ENCODE measurements at regions not wholly inside any gene's neighbourhood (a gene's known extent, or its start where the extent isn't known, plus 50 kb on each side); places are given as distances from the start of the nearest gene placed in this dataset.

DNA sequence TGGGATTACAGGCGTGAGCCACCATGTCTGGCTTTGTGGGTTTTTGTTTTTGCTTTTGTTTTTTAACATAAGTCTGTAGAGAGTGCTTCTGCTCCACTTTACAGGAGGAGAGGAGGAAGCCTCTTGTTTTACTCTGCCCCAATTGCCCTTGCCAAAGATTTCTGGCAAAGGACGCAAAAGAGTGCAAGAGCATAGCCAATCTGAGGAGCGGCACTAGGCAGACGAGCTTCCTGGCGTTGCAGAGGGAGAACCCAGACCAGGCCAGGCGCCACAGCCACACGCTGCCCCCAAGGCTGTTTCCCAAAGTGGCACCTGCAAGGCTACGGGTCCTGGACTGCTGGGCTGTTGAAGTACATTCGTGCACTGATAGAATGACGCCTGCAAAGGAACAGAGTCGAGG lies 96.2 kb downstream of the BBS10 start:
- DNase-seq (ENCODE audit: low read depth in 1 of 2, low spot score in 1 of 2) = no peak
- TF ChIP-seq JUND (IDR thresholded peaks at IDR 0.05; ENCODE audit: low read depth) = no peak
- in situ Hi-C loops (cut with HindIII; ENCODE audit: low pct_unique_long_range_greater_than_20kb, low sequenced_read_pairs) = no loop called here

GRCh38 chr12:76250256-76250655 lies 98.0 kb downstream of the BBS10 start:
- in situ Hi-C loops (cut with HindIII; ENCODE audit: low pct_unique_long_range_greater_than_20kb, low sequenced_read_pairs) = no loop called here
- no peak for DNase-seq (ENCODE audit: low read depth in 1 of 2, low spot score in 1 of 2)
- no peak for TF ChIP-seq JUND (IDR thresholded peaks at IDR 0.05; ENCODE audit: low read depth)

GRCh38 chr12:76249501-76249900 lies 98.7 kb downstream of the BBS10 start:
- no peak for DNase-seq (ENCODE audit: low read depth in 1 of 2, low spot score in 1 of 2)
- in situ Hi-C loops (cut with HindIII; ENCODE audit: low pct_unique_long_range_greater_than_20kb, low sequenced_read_pairs) = no loop called here
- TF ChIP-seq JUND (IDR thresholded peaks at IDR 0.05; ENCODE audit: low read depth) = no peak

- TF ChIP-seq JUND (IDR thresholded peaks at IDR 0.05; ENCODE audit: low read depth) = no peak
- no peak for DNase-seq (ENCODE audit: low read depth in 1 of 2, low spot score in 1 of 2)
Measured at GRCh38 chr12:76247992-76248391, 100.2 kb downstream of the BBS10 start.

GRCh38 chr12:76247026-76247646 lies 101.1 kb downstream of the BBS10 start:
- in situ Hi-C loops (cut with HindIII; ENCODE audit: low pct_unique_long_range_greater_than_20kb, low sequenced_read_pairs) = no loop called here
- no peak for DNase-seq (ENCODE audit: low read depth in 1 of 2, low spot score in 1 of 2)
- no peak for TF ChIP-seq JUND (IDR thresholded peaks at IDR 0.05; ENCODE audit: low read depth)

More at GRCh38 chr12:76247992-76248391, 100.2 kb downstream of the BBS10 start:
- in situ Hi-C loops (cut with HindIII; ENCODE audit: low pct_unique_long_range_greater_than_20kb, low sequenced_read_pairs) = no loop called here

DNA sequence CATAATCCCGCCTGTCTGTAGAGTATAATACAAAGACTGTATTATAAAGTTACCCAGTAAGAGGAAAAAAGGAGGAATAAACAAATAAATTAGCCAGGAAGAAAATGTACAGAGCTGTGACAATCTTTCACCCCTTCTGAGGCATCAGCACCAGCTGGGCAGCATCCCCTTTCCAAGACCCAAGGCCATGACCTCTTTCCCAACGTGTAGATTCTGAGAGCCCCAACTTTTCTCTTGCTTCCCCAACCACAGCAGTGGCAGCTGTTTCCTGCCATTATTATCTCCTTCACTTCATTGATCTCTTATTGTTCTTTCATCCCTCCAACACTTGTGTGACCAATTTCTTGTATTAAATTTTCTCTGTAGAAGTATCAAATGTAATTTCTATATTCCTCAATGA lies 101.6 kb downstream of the BBS10 start:
- TF ChIP-seq JUND (IDR thresholded peaks at IDR 0.05; ENCODE audit: low read depth) = no peak
- no peak for DNase-seq (ENCODE audit: low read depth in 1 of 2, low spot score in 1 of 2)
- in situ Hi-C loops (cut with HindIII; ENCODE audit: low pct_unique_long_range_greater_than_20kb, low sequenced_read_pairs) = no loop called here

- no peak for DNase-seq (ENCODE audit: low read depth in 1 of 2, low spot score in 1 of 2)
- no peak for TF ChIP-seq JUND (IDR thresholded peaks at IDR 0.05; ENCODE audit: low read depth)
- in situ Hi-C loops (cut with HindIII; ENCODE audit: low pct_unique_long_range_greater_than_20kb, low sequenced_read_pairs) = no loop called here
Measured at GRCh38 chr12:76244300-76244699, 103.9 kb downstream of the BBS10 start.

DNA sequence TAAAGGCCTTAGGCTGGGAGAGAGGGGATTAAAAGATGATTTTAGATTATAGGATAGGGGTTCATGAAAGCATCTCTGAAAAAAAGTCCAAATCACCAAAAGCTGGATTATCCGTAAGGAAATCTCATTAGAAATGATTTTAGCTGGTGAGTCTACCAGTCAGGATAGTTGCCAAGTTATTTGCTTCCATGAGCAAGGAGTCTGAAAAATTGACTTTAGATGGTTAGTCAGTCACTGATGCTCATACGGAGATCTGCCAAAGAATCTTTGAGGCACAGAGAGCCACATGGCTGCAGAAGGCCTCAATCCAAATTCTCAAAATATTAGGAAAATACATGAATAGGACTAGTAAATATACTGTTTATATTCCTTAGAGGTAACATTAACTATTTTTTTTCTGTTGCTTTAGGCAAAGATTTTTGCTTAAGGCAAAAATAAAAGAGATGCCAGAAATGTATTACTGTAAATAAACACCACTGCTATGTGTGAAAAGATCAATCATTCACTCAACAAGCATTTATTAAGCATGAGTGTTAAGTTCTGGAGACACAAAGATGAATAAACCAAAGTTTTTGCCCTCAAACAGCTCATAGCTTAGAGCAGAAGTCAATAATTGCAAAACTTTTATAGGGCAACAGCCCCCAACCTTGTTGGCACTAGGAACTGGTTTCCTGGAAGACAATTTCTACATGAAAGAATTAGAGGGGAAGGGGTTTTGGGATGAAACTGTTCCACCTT lies 105.2 kb downstream of the BBS10 start:
- no peak for TF ChIP-seq JUND (IDR thresholded peaks at IDR 0.05; ENCODE audit: low read depth)
- DNase-seq (ENCODE audit: low read depth in 1 of 2, low spot score in 1 of 2) = no peak
- in situ Hi-C loops (cut with HindIII; ENCODE audit: low pct_unique_long_range_greater_than_20kb, low sequenced_read_pairs) = no loop called here

DNA sequence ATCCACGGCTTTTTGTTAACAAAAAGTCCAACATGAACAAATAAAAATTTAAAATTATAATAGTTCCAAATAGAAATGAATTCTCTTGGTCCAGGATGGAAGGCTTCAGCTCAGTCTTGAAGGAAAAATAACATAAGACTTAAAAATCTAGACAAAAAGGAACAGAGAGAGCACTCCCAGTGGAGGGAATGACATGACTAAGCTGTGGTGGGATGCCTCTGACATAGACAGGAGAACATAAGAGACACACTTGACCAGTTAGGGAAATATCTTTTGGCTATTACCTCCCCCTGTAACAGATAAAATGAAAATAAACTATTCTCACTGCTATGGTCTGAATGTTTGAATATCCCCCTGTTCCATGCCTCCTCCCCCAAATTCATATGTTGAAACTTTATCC lies 106.8 kb downstream of the BBS10 start:
- TF ChIP-seq JUND (IDR thresholded peaks at IDR 0.05; ENCODE audit: low read depth) = no peak
- no peak for DNase-seq (ENCODE audit: low read depth in 1 of 2, low spot score in 1 of 2)
- in situ Hi-C loops (cut with HindIII; ENCODE audit: low pct_unique_long_range_greater_than_20kb, low sequenced_read_pairs) = no loop called here

DNA sequence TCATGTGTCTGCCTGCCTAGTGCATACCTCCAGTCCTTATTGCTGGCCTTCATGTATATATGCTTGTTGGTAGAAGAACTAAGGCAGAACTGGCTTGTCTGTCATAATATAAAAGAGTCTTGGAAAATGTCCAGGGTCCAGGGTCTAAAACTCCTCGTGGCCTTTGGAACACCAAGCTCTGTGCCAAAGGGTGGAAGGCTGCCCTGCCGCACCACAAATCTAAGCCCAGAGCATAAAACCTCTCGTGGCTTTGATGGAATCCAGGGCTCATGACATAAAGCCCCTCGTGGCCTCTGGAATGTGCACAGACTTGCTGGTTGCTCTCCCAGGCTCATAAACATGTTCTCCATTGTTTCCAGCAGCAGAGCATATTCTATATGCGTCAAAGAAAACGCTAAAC lies 107.9 kb downstream of the BBS10 start:
- no peak for TF ChIP-seq JUND (IDR thresholded peaks at IDR 0.05; ENCODE audit: low read depth)
- no peak for DNase-seq (ENCODE audit: low read depth in 1 of 2, low spot score in 1 of 2)
- in situ Hi-C loops (cut with HindIII; ENCODE audit: low pct_unique_long_range_greater_than_20kb, low sequenced_read_pairs) = no loop called here

DNA sequence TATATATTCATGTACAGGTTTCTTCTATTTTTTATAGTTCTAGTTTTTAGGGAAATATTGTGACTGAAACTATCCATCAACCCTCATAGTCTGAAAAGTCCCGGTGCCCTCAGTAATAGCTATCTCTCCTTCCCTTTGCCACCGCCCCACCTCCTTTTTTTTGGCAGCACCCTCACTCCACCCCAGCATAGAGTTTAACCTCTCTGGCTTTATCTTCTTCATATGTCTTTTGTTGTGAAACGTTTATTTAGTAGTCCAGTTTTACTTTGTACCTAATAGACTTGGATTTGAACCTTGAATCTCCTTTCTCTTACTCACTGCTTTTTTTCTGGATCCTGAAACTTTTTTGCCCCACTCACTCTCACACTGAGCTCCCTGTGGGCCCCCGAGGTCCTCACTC lies 109.5 kb downstream of the BBS10 start:
- no peak for TF ChIP-seq JUND (IDR thresholded peaks at IDR 0.05; ENCODE audit: low read depth)
- in situ Hi-C loops (cut with HindIII; ENCODE audit: low pct_unique_long_range_greater_than_20kb, low sequenced_read_pairs) = no loop called here
- no peak for DNase-seq (ENCODE audit: low read depth in 1 of 2, low spot score in 1 of 2)

GRCh38 chr12:76237086-76237701 lies 111.0 kb downstream of the BBS10 start:
- no peak for TF ChIP-seq JUND (IDR thresholded peaks at IDR 0.05; ENCODE audit: low read depth)
- DNase-seq (ENCODE audit: low read depth in 1 of 2, low spot score in 1 of 2) = no peak
- in situ Hi-C loops (cut with HindIII; ENCODE audit: low pct_unique_long_range_greater_than_20kb, low sequenced_read_pairs) = no loop called here

GRCh38 chr12:76236640-76237039 lies 111.6 kb downstream of the BBS10 start:
- no peak for TF ChIP-seq JUND (IDR thresholded peaks at IDR 0.05; ENCODE audit: low read depth)
- in situ Hi-C loops (cut with HindIII; ENCODE audit: low pct_unique_long_range_greater_than_20kb, low sequenced_read_pairs) = no loop called here
- DNase-seq (ENCODE audit: low read depth in 1 of 2, low spot score in 1 of 2) = no peak
